GM19324 (cell line): ENCODE measurements at regions not wholly inside any gene's neighbourhood (a gene's known extent, or its start where the extent isn't known, plus 50 kb on each side); places are given as distances from the start of the nearest gene placed in this dataset.

ENCODE experiments used
- ATAC-seq: cut with Tn5 transposase; IDR thresholded peaks from one replicate; pipeline ENCODE4 v1.9.1; 2021; ENCODE audit warnings: mild to moderate bottlenecking, moderate library complexity; ENCODE audit not compliant: unreplicated experiment, low FRiP score

DNA sequence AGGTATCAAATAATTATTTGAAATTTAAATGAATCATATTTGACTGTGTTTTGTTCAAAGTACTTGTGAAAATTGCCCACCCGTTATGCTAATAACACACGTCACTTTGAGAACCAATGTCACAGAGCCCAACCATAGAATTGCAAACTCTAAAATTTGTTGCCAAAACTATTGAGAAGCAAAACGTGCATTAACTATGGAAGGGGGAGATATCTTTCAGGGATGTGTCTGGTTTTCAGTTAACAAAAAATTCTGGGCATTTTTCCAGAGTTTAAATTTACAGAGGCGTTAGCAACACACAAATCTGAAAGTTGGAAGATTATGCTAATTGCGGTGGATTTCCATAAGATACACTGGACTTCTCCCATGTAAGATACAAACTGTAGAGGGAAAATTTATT, 371.8 kb upstream of the E2F7 start:
- no peak for ATAC-seq

DNA sequence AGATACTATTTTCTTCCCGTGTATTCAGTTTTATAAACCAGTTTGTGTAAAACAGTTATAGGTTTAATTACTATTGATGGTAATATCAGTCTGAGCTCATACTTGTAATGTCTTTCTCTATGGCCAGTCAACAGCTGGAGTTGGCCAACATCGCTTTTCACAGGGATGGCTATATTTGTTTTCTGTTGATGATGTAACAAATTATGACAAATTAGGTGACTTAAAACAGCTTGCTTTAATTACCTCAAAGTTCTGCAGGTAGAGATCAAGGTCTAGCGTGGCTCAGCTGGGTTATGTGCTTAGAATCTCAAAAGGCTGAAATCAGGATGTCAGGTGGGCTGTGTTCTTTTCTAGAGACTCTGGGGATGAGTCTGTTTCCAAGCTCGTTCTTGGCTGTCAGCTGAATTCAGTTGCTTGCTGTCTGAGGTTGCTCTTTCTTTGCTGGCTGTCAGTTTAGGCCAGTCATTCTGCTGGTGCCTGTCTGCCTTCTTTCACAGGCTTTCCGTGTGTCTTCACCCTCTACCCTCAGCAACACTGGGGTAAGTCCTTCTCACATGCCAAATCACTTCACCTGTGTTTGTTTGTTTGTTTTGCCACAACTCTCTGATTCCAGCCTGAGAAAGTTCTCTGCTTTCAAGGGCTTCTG, 370.2 kb upstream of the E2F7 start:
- ATAC-seq, result no peak

GRCh38 chr12:77433799-77434198, 368.4 kb upstream of the E2F7 start:
- ATAC-seq, result no peak

DNA sequence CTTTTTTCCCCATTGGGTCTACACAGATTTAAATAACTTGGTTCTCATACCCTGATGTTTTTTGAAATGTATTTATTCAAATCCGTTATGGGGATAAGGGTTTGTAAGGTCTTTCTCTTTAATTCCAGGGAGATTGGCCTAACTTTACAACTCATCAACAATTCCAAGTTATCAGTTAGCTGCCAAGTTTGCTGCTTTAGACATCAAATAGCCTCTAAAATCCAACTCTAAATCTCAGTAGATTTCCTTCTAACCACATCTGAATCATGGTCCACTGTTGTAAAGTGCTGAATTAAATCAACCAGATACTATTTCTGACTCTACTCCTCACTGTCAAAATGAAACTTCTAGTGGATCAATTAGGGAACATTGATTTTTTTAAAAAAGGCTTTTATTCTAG, 364.1 kb upstream of the E2F7 start:
- ATAC-seq, result no peak

- no peak for ATAC-seq
These were observed 355.8 kb upstream of the E2F7 start for GRCh38 chr12:77421152-77421551.

- no peak for ATAC-seq
These were observed 344.2 kb upstream of the E2F7 start for GRCh38 chr12:77409551-77409950.

GRCh38 chr12:77407931-77408330, 342.6 kb upstream of the E2F7 start:
- no peak for ATAC-seq

DNA sequence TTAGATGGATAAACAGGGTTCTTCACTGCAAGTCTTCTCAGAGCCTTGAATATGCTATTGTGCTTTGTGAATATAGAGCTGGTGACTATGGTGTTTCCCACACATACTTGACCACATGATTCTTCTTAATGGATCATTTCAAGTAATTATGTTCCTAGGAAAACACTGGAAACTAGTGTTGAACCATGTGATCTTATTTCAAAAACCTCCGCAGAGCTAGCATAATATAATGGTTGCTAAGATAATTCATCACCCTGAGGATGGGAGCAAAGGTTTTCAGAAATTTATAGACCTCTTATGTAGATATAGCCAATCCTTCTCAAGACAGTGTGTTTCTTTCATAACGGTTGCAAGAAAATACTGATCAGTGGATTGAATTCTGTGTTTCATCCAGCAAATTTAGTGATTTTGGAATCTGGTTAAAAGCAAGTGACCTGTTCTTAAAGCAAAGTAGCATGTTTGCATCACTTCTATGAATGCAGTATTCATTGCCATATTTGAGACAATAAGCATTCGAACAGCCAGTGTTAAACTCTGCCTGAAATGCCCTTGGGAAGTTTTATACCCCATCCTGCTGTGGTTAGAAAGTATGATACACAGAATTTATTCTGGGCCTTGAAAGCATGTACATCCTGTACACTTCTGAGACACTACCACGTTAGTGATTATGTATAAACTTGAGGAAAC, 341.0 kb upstream of the E2F7 start:
- ATAC-seq, result no peak

DNA sequence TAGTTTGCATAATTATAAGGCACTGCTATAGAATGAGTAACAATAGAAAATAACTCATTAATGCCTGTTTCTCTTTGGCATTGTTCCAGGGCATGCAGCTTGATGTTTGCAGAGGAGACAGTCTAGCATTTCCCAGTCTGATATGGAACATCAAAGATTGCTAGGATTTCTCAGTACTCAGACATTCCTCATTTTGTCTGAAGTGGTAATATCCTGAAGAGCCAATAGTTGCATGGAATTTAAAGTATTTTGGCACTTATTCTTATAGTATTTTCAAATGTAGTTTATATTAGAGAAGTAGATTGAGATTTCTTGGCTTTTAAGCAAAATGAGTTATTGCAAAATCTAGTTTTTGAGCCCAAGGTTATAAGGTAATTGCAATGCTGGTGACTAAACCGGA, 337.3 kb upstream of the E2F7 start:
- ATAC-seq, result no peak

DNA sequence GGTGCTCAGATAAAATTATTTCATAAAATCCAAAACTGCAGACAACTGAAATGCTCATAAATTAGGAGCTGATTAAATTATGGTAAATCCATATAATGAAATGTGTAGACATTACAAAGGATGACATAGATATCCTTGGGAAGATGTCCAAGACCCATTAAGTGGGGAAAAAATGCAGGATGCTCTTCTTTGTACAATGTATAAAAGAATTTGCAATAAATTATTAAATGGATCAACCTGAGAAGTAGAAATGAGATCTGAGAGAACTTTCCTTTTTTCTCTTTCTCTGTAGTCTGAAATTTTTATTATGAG, 336.4 kb upstream of the E2F7 start:
- ATAC-seq, result no peak

DNA sequence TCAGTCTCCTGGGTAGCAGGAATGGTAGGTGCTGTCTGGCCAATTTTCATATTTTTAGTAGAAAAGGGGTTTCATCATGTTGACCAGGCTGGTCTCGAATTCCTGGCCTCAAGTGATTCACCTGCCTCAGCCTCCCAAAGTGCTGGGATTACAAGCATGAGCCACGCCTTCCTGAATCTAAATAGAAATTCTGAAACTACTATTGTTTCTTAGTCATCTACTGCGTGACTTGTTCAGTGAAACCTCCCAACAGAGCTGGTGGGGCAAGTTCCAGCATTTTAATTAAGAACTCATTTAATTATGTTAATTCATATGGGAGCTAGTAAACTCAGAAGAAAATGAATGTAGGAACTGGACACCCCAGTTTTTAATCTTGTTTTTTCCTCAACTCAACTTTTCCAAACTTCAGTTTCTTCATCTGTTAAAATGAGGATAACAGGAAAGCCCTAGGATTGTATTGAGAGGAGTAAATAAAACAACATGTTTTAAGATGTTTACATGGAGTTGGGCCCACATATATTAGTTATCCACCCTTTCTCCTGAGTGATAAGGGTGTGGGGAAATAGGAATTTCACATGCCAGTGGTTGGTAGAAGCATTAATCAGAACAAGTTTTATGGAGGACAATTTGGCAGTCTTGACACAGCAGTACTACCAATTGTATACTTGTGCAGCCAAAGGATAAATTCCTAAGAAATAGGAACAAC, 335.8 kb upstream of the E2F7 start:
- no peak for ATAC-seq

DNA sequence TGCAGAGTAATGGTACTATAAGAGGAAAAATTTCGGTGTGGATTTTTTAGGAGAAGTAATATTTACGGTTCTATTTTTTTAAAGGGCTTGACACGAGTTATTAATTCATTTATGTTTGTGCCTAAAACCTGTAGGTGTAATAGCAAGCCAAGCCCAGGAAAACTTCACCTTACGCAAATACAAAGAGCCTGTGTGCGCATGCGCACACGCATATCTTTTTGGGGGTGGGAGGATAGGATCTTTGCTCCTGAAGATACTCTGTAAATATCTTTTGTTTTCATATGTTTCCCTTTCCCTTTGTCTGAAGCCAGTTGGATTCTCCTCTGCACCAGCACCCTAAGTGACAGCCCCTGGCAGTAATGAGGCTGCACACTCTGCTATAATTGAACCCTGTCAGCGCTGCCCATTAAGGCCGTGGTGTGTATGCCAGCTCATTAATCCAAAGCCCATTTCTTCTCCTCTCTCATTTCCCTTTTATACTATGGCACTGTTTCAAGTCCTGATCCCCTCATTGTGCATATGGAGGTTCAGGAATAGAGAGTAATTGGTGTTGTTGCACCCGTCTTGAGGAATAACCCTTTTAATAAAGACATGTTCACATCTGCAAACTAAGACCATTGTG, 327.2 kb upstream of the E2F7 start:
- ATAC-seq, result no peak

DNA sequence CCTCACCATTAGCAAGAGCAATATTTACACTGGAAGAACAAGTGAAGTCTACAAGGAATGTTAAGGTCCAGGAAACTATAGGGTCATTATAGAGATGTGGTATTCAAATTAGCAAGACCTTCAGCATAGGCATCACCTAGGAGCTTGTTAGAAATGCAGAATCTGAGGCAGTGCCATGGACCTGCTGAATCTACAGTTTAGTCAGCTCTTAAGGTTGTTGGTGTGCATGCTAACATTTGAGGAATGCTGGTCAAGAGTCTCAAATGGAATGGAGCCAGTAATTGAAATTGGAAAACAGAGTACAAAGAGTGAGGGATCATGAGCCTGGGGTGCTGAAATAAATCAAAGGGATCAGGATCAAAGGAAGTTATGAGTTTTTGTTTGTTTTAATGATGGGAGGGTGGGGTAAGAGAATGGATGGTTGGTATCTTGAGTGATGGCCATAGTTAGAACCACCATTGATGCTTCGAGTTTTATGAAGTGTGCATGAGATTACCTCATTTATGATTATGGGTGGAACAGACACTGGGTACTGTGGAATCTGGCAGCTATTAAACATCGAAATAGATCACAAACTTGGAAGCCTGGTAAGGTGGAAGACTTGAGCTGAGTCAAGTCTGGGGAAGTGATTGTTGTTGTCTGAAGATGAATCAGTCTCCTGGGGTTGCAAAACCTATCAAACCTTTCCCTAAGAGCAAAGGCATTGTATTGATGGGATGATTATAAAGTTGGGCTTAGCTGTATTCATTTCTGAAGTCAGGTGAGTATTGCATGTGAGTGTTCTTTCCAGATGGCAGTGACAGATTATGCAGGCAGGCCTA, 323.3 kb upstream of the E2F7 start:
- ATAC-seq, result no peak

GRCh38 chr12:77387671-77388070, 322.3 kb upstream of the E2F7 start:
- no peak for ATAC-seq

- ATAC-seq, result no peak
These were observed 321.8 kb upstream of the E2F7 start for GRCh38 chr12:77387214-77387613.

- no peak for ATAC-seq
These were observed 319.6 kb upstream of the E2F7 start for GRCh38 chr12:77384941-77385340.

DNA sequence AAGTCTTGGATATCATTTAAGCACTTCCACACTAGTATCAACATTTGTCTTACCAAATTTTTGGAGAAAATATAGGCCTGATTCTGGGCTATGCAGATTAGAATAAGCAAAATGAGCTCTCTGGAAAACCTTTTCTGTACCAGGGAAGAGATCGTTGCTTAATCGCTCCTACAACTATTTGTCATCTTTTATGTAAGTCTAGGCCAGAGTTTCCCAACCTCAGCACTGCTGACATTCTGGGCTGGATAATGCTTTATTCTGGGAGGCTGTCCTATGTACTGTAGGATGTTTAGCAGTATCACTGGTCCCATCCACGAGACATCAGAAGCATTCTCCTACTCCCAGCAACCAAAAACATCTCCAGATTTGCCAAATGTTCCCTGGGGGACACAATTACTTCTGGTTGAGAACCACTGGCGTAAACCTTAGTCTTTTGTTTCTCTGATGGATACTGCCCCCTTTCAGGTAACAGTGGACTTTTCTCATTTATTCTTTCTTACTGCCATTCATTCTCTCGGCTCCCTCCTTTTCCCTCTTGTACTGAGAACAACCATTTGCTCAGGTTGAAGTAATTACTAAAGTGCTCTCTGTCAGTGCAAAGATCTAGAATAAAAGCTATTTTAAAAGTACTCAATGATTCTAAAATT, 316.9 kb upstream of the E2F7 start:
- no peak for ATAC-seq

GRCh38 chr12:77377622-77378021, 312.3 kb upstream of the E2F7 start:
- no peak for ATAC-seq

DNA sequence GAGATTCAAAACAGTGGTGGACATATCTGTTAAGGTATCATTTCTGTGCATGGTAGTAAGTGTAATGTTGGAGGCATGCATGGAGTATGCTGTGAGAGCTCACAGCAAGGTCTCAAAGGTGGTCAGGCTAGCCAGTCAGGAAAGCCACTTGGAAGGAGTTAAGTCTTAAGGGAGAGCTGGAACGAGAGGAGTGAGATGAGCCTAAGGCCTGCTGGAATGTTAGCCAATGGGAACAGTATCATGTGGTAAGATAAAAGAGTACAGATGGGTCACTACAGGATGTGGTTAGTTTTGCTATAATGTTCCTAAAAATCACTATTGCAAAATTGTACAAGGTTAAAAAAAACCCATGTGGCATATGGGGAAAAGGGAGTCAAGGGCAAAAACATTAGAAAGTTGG, 311.7 kb upstream of the E2F7 start:
- ATAC-seq, result no peak

DNA sequence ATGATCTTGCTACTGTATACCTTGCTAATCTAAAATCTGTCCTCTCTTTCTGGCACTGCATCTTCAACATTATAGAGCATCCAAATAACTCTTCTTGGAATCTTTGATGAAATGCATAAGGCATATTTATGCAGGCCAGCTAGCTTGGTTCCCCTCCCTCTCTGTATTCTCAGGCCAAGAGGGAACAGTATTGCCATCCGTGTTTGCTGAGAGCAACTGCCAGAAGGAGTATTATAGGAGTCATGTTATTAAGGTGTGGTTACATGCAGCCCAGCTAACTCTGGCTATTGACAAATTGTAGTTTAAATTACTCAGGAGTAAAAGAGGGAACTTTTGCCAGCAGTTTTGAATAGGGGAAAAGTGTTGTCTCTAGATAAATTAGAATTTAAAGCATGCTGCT, 309.3 kb upstream of the E2F7 start:
- ATAC-seq, result no peak
